HEK293 (cell line): ENCODE measurements at regions not wholly inside any gene's neighbourhood (a gene's known extent, or its start where the extent isn't known, plus 50 kb on each side); places are given as distances from the start of the nearest gene placed in this dataset.

ENCODE experiments used
- CTCF ChIA-PET: fragments of 350-600 bp; formaldehyde crosslinking; extraction: SDS; loops from one replicate; lab custom pipeline; 2021; ENCODE audit warnings: antibody characterized with exemption; lab: Yijun Ruan, JAX
- POLR2A ChIA-PET: fragments of 300-600 bp; formaldehyde crosslinking; extraction: SDS; loops from one replicate; lab custom pipeline; 2020; ENCODE audit warnings: antibody characterized with exemption, inconsistent platforms; lab: Yijun Ruan, JAX
- H3K27ac ChIP-seq: fragments of 200-500 bp; sonication (Bioruptor generic); 2 replicates; pipeline ENCODE4 v1.5.1; 2014; ENCODE audit warnings: low read depth, low read length, control low read depth, inconsistent platforms; ENCODE audit errors: extremely low read depth
- H3K36me3 ChIP-seq, 2 experiments: fragments of 200-500 bp in 1 of 2; sonication (Bioruptor generic) in 1 of 2; 1 replicate in 1 of 2; 2 replicates in 1 of 2; pipeline ENCODE4 v1.5.1; 2014 to 2017; ENCODE audit warnings: inconsistent platforms in 2 of 2, low read length in 2 of 2; ENCODE audit not compliant: control insufficient read depth in 2 of 2, insufficient read depth in 1 of 2
- H3K4me1 ChIP-seq: fragments of 200-500 bp; sonication (Bioruptor generic); 2 replicates; pipeline ENCODE4 v1.5.1; 2014; ENCODE audit warnings: mild to moderate bottlenecking, low read length, inconsistent platforms; ENCODE audit not compliant: control insufficient read depth, insufficient read depth
- H3K4me3 ChIP-seq: 2 replicates; pipeline ENCODE4 v1.5.1; 2011; ENCODE audit warnings: low read depth, mild to moderate bottlenecking, control low read depth, low read length, moderate library complexity
- H3K9me3 ChIP-seq: fragments of 200-500 bp; sonication (Bioruptor generic); 2 replicates; pipeline ENCODE4 v1.5.1; 2014; ENCODE audit warnings: low read depth, low read length, inconsistent platforms; ENCODE audit not compliant: control insufficient read depth, insufficient read depth
- BCL11A ChIP-seq: fragments of 450-650 bp; formaldehyde crosslinking; IDR thresholded peaks from 2 replicates; pipeline ENCODE4 v1.5.1; 2016; ENCODE audit warnings: low read depth, missing biosample characterization, missing genetic modification characterization
- GLI2 ChIP-seq: fragments of 450-650 bp; formaldehyde crosslinking; IDR thresholded peaks from 2 replicates; pipeline ENCODE4; 2017; ENCODE audit warnings: missing biosample characterization, missing genetic modification characterization, low read depth, borderline replicate concordance
- HIC1 ChIP-seq: fragments of 450-650 bp; formaldehyde crosslinking; IDR thresholded peaks from 2 replicates; pipeline ENCODE4 v1.5.1; 2016; ENCODE audit warnings: missing biosample characterization, missing genetic modification characterization
- KLF8 ChIP-seq: fragments of 450-650 bp; formaldehyde crosslinking; IDR thresholded peaks from 2 replicates; pipeline ENCODE4 v1.5.1; 2016; ENCODE audit warnings: missing biosample characterization, missing genetic modification characterization
- PRDM10 ChIP-seq: fragments of 450-650 bp; formaldehyde crosslinking; IDR thresholded peaks from 2 replicates; pipeline ENCODE4 v1.5.1; 2016; ENCODE audit warnings: missing biosample characterization, missing genetic modification characterization
- PRDM6 ChIP-seq: fragments of 450-650 bp; formaldehyde crosslinking; IDR thresholded peaks from 2 replicates; pipeline ENCODE4 v1.5.1; 2017; ENCODE audit warnings: missing biosample characterization, missing genetic modification characterization
- SCRT1 ChIP-seq: fragments of 450-650 bp; formaldehyde crosslinking; IDR thresholded peaks from 2 replicates; pipeline ENCODE4 v1.5.1; 2016; ENCODE audit warnings: missing biosample characterization, missing genetic modification characterization, borderline replicate concordance
- SP2 ChIP-seq: fragments of 450-650 bp; formaldehyde crosslinking; IDR thresholded peaks from 2 replicates; pipeline ENCODE4 v1.5.1; 2016; ENCODE audit warnings: missing biosample characterization, missing genetic modification characterization
- SP7 ChIP-seq: fragments of 450-650 bp; formaldehyde crosslinking; IDR thresholded peaks from 2 replicates; pipeline ENCODE4 v1.5.1; 2016; ENCODE audit warnings: missing biosample characterization, missing genetic modification characterization
- ZBTB17 ChIP-seq: fragments of 450-650 bp; formaldehyde crosslinking; IDR thresholded peaks from 2 replicates; pipeline ENCODE4 v1.5.1; 2016; ENCODE audit warnings: missing biosample characterization, missing genetic modification characterization
- ZBTB21 ChIP-seq: fragments of 450-650 bp; formaldehyde crosslinking; IDR thresholded peaks from 2 replicates; pipeline ENCODE4 v1.5.1; 2017; ENCODE audit warnings: missing biosample characterization, missing genetic modification characterization
- ZBTB44 ChIP-seq: fragments of 450-650 bp; IDR thresholded peaks from 2 replicates; pipeline ENCODE4 v1.5.1; 2018; ENCODE audit warnings: missing biosample characterization, mild to moderate bottlenecking, missing genetic modification characterization
- ZBTB49 ChIP-seq: fragments of 450-650 bp; formaldehyde crosslinking; IDR thresholded peaks from 2 replicates; pipeline ENCODE4 v1.5.1; 2016; ENCODE audit warnings: missing biosample characterization, missing genetic modification characterization, low read depth
- ZFP69B ChIP-seq: fragments of 450-650 bp; formaldehyde crosslinking; IDR thresholded peaks from 2 replicates; pipeline ENCODE4 v1.5.1; 2016; ENCODE audit warnings: missing biosample characterization, missing genetic modification characterization
- ZNF10 ChIP-seq: fragments of 450-650 bp; formaldehyde crosslinking; IDR thresholded peaks from 2 replicates; pipeline ENCODE4 v1.5.1; 2017; ENCODE audit warnings: missing biosample characterization, missing genetic modification characterization
- ZNF16 ChIP-seq: fragments of 450-650 bp; formaldehyde crosslinking; IDR thresholded peaks from 2 replicates; pipeline ENCODE4 v1.5.1; 2016; ENCODE audit warnings: low read depth, missing biosample characterization, missing genetic modification characterization
- ZNF24 ChIP-seq: fragments of 450-650 bp; formaldehyde crosslinking; IDR thresholded peaks from 2 replicates; pipeline ENCODE4 v1.5.1; 2016; ENCODE audit warnings: missing biosample characterization, missing genetic modification characterization
- ZNF362 ChIP-seq: fragments of 450-650 bp; formaldehyde crosslinking; IDR thresholded peaks from 2 replicates; pipeline ENCODE4 v1.5.1; 2016; ENCODE audit warnings: missing biosample characterization, missing genetic modification characterization
- ZNF366 ChIP-seq: fragments of 450-650 bp; formaldehyde crosslinking; conservative IDR thresholded peaks from 2 replicates; pipeline ENCODE4 v1.5.1; 2016; ENCODE audit warnings: missing biosample characterization, missing genetic modification characterization
- ZNF513 ChIP-seq: fragments of 450-650 bp; IDR thresholded peaks from 2 replicates; pipeline ENCODE4 v1.5.1; 2018; ENCODE audit warnings: missing biosample characterization, missing genetic modification characterization
- ZNF785 ChIP-seq: fragments of 450-650 bp; formaldehyde crosslinking; IDR thresholded peaks from 2 replicates; pipeline ENCODE4 v1.5.1; 2016; ENCODE audit warnings: missing biosample characterization, missing genetic modification characterization

- Histone ChIP-seq H3K4me3 (no peak overlapping the region), H3K4me1 (peaks cover 5% of the 10 kb centered on the region; the same call in 1 of the 2 replicates), H3K9me3 (no peaks in the 10 kb centered on the region), H3K36me3 (no peaks in the 10 kb centered on the region), H3K27ac (no peak overlapping the region)
- ChIA-PET POLR2A (interaction anchor here (0.6 kb wide), 2 partner anchors 10 to 671 kb away, joined by 4 to 6 read pairs; no protein-coding TSS in a partner anchor), CTCF (interaction anchor here (0.6 kb wide), 1 partner anchor 32 kb away, joined by 3 read pairs; no protein-coding TSS in a partner anchor)
- TF ChIP-seq ZBTB21 (tag by site-specific recombination), result peak; percentile 57; the same call in 1 of the 2 replicates
- 0 out of 2 replicates have a peak, but pooled peaks have one; percentile 21 for TF ChIP-seq ZNF362 (tag by site-specific recombination)
- TF ChIP-seq ZBTB44 (tag by site-specific recombination), result 0 out of 2 replicates have a peak, but pooled peaks have one; percentile 30
- TF ChIP-seq ZNF10 (tag by site-specific recombination), result no peak
- TF ChIP-seq ZBTB49 (tag by site-specific recombination), result no peak
- TF ChIP-seq ZNF513 (tag by site-specific recombination), result no peak
- TF ChIP-seq ZFP69B (tag by site-specific recombination), result peak; percentile 30; the same call in 1 of the 2 replicates
- 0 out of 2 replicates have a peak, but pooled peaks have one; percentile 28 for TF ChIP-seq KLF8
- peak; percentile 95 for TF ChIP-seq PRDM6
- TF ChIP-seq ZNF16 (tag by site-specific recombination), result no peak
- TF ChIP-seq PRDM10, result peak; percentile 96
- no peak for TF ChIP-seq SCRT1
- peak; percentile 45; the same call in 1 of the 2 replicates for TF ChIP-seq ZNF366 (tag by site-specific recombination)
- no peak for TF ChIP-seq SP2 (tag by site-specific recombination)
- TF ChIP-seq ZNF785 (tag by site-specific recombination), result no peak
- TF ChIP-seq ZBTB17 (tag by site-specific recombination), result peak; percentile 47
- 0 out of 2 replicates have a peak, but pooled peaks have one; percentile 21 for TF ChIP-seq ZNF24 (tag by site-specific recombination)
- peak; percentile 31; the same call in 1 of the 2 replicates for TF ChIP-seq HIC1 (tag by site-specific recombination)
- peak; percentile 35; the same call in 1 of the 2 replicates for TF ChIP-seq GLI2 (tag by site-specific recombination)
- no peak for TF ChIP-seq BCL11A
- TF ChIP-seq SP7 (tag by site-specific recombination), result peak; percentile 55
Observed at GRCh38 chr10:21002091-21002878, 105.2 kb upstream of the NEBL start.
